Sciatic nerve (tissue), 2 donors: ENCODE measurements at regions not wholly inside any gene's neighbourhood (a gene's known extent, or its start where the extent isn't known, plus 50 kb on each side); places are given as distances from the start of the nearest gene placed in this dataset.

ENCODE experiments used
- ATAC-seq: fragments of 200-7000 bp; cut with Tn5 transposase; one replicate; pipeline ENCODE4 v1.9.1; 2020; ENCODE audit warnings: mild to moderate bottlenecking, moderate library complexity
- DNase-seq: peaks from one replicate; pipeline ENCODE4 v3.0.0-alpha.2; 2020; ENCODE audit warnings: low spot score
- intact Hi-C: fragments of 100-400 bp; cut with DNase I; formaldehyde crosslinking; loops from one replicate; pipeline ENCODE4 v1.14.2; 2022
- donor health status: DM: no; HTN: no; CAD: no.
- donor health status: DM: no; HTN: no; CAD: no.

DNA sequence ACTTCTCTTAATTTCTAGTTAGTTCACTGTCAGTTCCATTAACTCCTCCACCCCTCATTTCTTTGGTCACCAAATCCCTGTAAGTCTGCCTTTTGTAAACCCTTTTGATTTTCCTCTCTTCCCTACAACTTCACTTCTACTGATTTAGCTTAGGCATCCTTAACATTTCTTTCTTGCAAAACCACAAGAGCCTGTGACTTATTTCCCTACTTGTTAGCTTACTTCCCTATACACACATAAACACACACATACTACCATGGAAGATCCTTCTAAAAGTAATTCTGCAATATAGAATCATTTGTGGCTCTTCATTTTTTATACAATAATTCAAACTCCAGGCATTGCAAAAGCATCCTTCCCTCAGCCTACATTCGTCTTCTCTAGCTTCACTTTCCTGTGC lies 494.3 kb upstream of the USP15 start:
- DNase-seq (no peak), ATAC-seq (no peak)
- intact Hi-C loops: no loop called here

DNA sequence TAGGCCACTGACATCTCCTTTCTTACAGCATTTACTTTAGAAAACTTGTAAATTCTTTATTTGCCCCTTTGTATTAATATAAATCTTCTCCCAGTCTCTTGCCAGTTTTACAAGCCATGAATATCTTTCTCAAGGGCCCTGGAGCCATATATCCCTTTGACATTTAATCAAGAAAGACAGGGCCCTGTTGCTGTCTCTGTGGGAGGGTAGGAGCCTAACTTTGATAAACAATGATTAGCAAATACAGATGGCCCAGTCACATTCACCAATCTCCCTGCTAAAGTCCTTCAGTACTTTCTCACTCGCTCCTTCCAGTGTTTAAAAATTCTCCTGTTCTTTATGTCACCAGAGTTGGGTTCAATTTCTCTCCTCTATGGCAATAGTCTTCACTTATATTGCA lies 479.8 kb upstream of the USP15 start:
- DNase-seq (no peak), ATAC-seq (no peak)
- intact Hi-C loops: no loop called here

DNA sequence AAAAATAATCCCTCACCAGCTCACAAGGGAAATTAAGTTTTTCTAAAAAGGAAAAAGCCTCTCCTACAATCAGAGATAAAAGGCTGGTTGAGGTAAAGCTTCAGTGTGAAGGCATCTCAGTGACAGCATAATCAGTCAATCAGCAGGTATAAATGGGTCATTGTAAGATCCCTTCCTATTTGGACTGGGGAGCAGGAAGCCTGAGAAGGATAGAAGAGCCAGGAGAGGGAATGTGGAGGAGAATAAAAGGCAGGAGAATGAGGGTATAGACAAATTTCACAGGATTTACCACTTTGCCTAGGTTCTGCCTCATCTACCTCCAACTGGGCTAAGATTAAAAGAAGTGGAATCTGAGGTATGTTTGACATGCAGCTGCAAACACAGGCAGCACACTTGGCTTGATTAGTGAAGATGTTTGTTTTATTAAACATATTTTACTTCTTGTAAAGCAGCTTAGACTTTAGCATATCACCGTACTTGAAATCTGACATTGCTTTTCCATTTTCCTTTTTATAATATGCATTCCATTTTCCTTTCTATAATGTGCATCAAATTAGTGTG lies 479.1 kb upstream of the USP15 start:
- DNase-seq (no peak), ATAC-seq (no peak)
- intact Hi-C loops: no loop called here

GRCh38 chr12:61796846-61797245 lies 463.4 kb upstream of the USP15 start:
- intact Hi-C loops: no loop called here
- DNase-seq (no peak), ATAC-seq (no peak)

GRCh38 chr12:61797266-61797665 lies 462.9 kb upstream of the USP15 start:
- ATAC-seq (no peak), DNase-seq (no peak)
- intact Hi-C loops: no loop called here

DNA sequence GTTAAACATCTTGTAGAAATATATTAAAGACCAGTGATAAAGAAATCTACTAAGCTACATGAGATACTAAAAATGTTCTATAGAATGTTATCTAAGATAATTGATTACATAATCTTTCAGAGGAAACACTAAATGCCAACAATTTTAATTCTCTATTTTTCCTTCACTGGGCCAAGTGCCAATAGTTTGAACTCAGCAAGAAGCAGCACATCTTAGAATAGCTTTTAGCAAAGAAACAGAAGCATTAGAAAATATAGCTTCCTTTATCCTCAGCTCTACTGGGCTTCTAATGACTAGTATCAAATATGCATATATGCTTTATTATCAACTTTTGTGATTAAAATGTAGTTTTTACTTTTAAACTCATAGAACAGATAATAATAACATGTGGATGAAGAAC lies 461.4 kb upstream of the USP15 start:
- intact Hi-C loops: no loop called here
- ATAC-seq (no peak), DNase-seq (no peak)

- DNase-seq (no peak), ATAC-seq (no peak)
- intact Hi-C loops: no loop called here
Measured at GRCh38 chr12:61804301-61804700, 455.9 kb upstream of the USP15 start.

DNA sequence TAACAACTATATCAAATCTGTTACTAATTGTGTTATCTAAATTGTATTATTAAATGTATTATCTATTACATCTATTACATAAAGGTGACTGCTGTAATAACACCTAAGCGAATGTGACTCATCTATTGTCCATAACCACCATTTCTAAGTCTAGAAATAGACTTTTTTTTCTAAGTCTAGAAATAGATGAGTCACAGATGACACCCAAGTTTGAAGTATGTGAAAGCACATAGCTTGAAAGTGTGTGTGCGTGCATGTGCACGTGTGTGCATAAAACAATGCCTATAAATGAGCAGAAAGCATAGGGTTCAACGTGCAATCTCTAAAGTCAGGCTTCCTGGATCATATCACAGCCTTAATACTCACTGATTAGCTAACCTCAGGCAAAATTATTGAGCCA lies 451.3 kb upstream of the USP15 start:
- intact Hi-C loops: no loop called here
- DNase-seq: no peak
- ATAC-seq: no peak

DNA sequence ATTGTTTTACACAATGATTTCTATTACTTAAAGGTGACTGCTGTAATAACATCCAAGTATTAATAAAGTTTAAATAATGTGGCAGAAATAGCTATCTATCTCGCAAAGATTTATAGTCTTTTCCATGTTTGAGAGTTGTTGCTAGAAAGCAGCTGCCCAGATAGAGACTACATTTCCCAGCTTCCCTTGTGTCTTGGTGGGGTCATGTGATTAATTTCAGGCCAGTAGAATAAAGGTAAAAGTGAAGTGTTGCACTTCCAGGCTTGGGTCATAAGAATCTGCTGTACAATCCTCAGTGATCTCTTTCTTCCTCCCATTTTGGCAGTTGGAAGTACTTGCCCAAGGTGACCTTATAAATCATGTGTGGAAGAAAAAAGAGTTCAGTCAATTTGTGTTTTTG lies 449.7 kb upstream of the USP15 start:
- intact Hi-C loops: no loop called here
- no peak for DNase-seq
- ATAC-seq: no peak

GRCh38 chr12:61821381-61821780 lies 438.8 kb upstream of the USP15 start:
- intact Hi-C loops: no loop called here
- no peak for ATAC-seq
- no peak for DNase-seq

- ATAC-seq: no peak
- no peak for DNase-seq
- intact Hi-C loops: no loop called here
Measured at GRCh38 chr12:61823102-61823501, 437.1 kb upstream of the USP15 start.

DNA sequence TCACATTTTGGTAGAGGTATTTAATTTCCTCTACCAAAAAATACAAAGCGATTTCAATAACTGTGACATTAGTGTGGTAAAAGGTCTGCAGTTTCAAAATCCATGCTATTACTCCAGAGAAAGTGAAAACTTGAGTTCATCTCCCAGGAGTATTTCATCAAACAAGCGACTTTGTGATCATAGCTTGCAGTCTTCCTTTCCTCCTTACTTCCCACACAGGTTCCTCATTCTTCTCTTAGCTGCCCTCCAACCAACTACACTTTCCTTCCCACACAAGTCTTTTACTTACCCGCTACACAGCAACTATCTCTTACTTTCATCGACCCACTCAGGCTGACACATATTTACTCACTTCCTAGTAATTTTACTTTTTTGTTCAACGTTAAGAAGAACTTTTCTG lies 413.4 kb upstream of the USP15 start:
- ATAC-seq (no peak), DNase-seq (no peak)
- intact Hi-C loops: no loop called here

DNA sequence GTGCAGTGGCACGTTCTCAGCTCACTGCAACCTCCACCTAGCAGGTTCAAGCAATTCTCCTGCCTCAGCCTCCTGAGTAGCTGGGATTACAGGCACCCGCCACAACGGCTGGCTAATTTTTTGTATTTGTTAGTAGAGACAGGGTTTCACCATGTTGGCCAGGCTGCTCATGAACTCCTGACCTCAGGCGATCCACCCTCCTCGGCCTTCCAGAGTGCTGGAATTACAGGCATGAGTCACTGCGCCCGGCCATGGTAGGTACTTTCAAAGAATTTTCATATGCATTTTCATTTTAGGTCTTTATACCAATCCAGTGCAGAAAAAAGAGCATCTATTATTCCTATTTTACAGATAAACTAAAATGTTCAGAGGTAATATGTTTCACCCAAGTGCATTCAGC lies 411.3 kb upstream of the USP15 start:
- ATAC-seq (no peak), DNase-seq (no peak)
- intact Hi-C loops: no loop called here

- DNase-seq: no peak
- intact Hi-C loops: no loop called here
- no peak for ATAC-seq
Measured at GRCh38 chr12:61853945-61854344, 406.3 kb upstream of the USP15 start.

DNA sequence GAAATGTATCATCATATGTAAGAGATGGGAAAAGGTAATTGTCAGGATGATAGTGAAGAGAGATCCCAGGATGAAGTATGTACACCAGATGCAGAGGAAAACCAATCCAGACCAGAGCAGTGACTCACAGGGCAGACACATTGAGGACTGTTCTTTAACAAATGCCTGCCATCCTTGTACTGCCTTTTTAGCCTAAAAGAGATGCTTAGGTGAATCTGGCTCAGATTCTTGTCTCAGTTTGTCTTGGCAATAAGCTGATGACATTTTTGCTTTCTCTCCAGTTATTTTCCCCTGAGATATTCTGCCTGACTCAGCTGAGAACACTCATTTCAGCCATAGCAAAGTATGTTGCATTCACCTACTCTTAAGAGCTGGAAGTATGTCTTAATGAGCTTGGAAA lies 405.3 kb upstream of the USP15 start:
- no peak for DNase-seq
- intact Hi-C loops: no loop called here
- ATAC-seq: no peak

GRCh38 chr12:61857968-61858367 lies 402.2 kb upstream of the USP15 start:
- DNase-seq (no peak), ATAC-seq (no peak)
- intact Hi-C loops: no loop called here

GRCh38 chr12:61860451-61860850 lies 399.8 kb upstream of the USP15 start:
- no peak for DNase-seq
- no peak for ATAC-seq
- intact Hi-C loops: no loop called here

DNA sequence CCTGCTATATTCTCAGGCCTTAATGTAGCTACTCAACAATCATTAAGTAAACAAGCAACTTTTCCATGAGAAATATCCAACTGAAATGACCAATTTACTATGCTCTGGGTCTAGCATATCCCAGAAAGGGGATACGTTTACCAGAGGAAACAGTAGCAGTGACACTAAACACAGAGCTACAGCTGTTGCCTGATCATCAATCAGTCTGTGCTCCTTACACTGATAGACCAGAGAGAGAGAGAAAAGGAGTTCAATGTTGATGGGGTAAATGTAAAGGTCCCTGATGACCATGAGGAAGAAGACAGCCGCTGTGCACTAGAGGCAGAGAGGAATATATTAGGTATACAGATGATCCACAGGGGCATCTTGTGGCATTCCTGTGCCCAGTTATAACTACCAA lies 397.2 kb upstream of the USP15 start:
- intact Hi-C loops: no loop called here
- no peak for DNase-seq
- ATAC-seq: no peak

GRCh38 chr12:61863811-61864210 lies 396.4 kb upstream of the USP15 start:
- no peak for DNase-seq
- intact Hi-C loops: no loop called here
- ATAC-seq: no peak

DNA sequence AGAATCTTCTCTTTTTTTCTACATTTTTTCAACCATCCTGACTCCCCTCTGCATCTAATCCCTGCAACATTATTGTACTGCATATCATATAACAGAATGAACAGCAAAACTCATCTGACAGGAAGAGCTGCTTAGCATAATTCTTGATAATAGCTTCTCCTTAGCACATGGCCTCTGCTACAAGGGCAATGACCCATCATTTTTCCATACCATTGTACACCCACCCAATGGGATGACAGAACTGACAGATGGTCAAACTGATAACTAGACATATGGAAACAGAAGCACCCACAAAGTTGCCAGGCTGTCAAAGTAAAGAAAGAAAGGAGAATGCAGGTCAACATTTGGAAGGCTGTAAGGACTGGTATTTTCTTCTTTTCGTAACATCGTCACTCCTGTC lies 390.4 kb upstream of the USP15 start:
- intact Hi-C loops: no loop called here
- ATAC-seq (no peak), DNase-seq (no peak)

- DNase-seq: no peak
- ATAC-seq: no peak
- intact Hi-C loops: no loop called here
Measured at GRCh38 chr12:61870658-61871484, 389.3 kb upstream of the USP15 start.
